GM13976 (cell line): ENCODE measurements at regions not wholly inside any gene's neighbourhood (a gene's known extent, or its start where the extent isn't known, plus 50 kb on each side); places are given as distances from the start of the nearest gene placed in this dataset.

Source experiments
- DNase-seq: peaks from one replicate; pipeline ENCODE4 v3.0.0; 2012; ENCODE audit warnings: low spot score
- CTCF ChIP-seq: IDR thresholded peaks from 2 replicates; pipeline ENCODE4 v1.5.1; 2012; ENCODE audit warnings: borderline replicate concordance, mild to moderate bottlenecking; ENCODE audit not compliant: insufficient read depth; ENCODE audit errors: extremely low read depth, missing control alignments, control extremely low read depth
- in situ Hi-C: fragments of 300-500 bp; cut with MboI; formaldehyde crosslinking; loops from one replicate; pipeline ENCODE4 v1.12.0; 2022; ENCODE audit warnings: low sequenced_read_pairs, mixed read lengths, inconsistent platforms; ENCODE audit not compliant: unreplicated experiment

- in situ Hi-C loops = no loop called here
- no peak for DNase-seq
- TF ChIP-seq CTCF = no peak
These were observed 112.8 kb downstream of the DACT1 start for GRCh38 chr14:58750321-58751269.

GRCh38 chr14:58751788-58752187 is 114.0 kb downstream of the DACT1 start:
- no peak for DNase-seq
- in situ Hi-C loops = no loop called here
- TF ChIP-seq CTCF = no peak

DNA sequence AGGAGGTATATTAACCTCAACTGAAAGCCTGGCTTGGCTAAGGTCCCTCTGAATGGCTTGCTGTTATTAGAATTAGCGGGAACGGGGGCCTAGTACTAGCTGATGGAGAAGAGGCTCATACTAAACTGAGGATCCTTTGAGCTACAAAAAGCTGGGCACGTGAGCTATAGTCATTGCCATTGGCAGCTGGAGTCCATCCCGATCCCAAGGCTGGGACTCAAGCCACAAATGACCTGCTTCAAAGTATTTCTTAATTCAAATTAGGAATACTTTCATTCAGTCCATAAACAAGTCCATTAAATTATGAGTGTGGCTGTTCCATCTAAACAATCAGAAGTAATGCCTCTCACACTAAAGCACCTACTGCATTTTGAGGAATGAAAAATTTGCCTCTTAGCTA is 114.5 kb downstream of the DACT1 start:
- no peak for TF ChIP-seq CTCF
- in situ Hi-C loops = no loop called here
- DNase-seq = no peak

DNA sequence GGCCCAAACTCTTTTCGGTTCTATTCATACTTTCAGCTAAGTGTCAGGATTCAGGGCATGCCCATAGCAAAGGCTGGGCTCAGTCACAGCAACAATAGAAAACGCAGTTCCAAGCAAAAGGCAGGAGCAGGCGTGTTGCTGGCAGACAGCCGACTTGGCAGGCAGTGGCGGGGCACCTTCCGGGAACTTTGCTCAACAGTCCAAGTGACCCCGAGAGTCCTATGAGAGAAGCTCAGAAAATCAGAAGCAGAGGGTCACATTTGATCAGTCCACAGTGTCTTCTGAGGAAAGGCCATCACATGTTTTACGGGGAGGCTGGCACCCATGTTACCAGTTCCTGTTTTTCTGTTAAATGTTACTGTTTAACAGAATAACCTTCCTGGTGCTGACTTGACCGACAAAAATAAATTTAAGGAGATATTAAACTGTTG is 115.0 kb downstream of the DACT1 start:
- DNase-seq = no peak
- TF ChIP-seq CTCF = no peak
- in situ Hi-C loops = no loop called here

DNA sequence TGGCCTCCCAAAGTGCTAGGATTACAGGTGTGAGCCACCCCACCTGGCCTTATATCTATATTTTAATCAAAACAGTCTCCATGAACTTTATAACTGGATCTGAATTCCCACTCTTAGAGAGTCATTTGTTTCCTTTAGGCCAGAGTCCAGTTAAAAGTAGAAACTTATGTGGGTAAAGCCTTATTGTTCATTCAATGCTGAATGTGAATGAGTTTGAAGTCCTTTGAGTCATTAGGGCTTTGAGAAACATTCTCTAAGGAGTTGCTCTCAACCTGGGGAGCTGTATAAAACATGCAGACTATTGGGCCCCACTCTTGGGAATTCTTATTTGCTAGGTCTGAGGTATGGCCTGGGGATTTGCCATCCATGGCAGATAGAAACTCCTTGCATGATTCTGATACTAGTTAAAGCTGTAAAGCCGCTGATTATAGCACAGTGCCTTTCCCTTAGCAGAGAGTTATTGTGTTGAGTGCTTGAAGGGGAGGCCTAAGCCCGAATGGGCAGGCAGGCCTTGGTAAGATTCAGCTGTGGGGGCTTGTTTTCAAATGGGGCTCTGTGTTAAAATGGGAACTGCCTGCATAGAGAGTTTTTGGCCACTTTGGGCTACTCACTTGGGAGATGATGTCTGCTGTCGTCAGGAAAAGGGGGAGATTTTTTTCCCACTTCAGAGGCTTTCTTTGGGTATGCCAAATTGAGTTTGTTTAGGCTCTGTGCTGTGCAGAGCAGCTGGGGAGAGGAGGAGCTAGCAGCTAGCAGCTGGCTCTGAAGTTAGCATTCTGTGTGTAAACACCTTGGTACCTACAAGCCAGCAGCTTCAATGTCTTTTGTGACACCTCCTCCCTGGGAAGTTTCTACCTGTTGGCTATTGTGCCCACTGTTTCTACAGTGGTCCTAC is 117.5 kb downstream of the DACT1 start:
- in situ Hi-C loops = no loop called here

GRCh38 chr14:58760121-58760520 is 122.4 kb downstream of the DACT1 start:
- no peak for TF ChIP-seq CTCF
- in situ Hi-C loops = no loop called here
- DNase-seq = no peak

More for the DNA sequence above, 117.5 kb downstream of the DACT1 start:
- DNase-seq = no peak
- peak; percentile 3 for TF ChIP-seq CTCF
